GM23248 (cell line): ENCODE measurements at regions not wholly inside any gene's neighbourhood (a gene's known extent, or its start where the extent isn't known, plus 50 kb on each side); places are given as distances from the start of the nearest gene placed in this dataset.

Source experiments
- DNase-seq: peaks from one replicate; pipeline ENCODE4 v3.0.0-alpha.2; 2015
- H2AFZ ChIP-seq: fragments of 200-600 bp; sonication (generic); 2 replicates; pipeline ENCODE4 v1.6.1; 2016; ENCODE audit warnings: antibody characterized with exemption
- H3F3A ChIP-seq: fragments of 200-600 bp; sonication (generic); 2 replicates; pipeline ENCODE4 v1.6.1; 2016; ENCODE audit warnings: mild to moderate bottlenecking, antibody characterized with exemption, mixed run types; ENCODE audit not compliant: insufficient read depth
- H3K27ac ChIP-seq: fragments of 200-600 bp; sonication (generic); 2 replicates; pipeline ENCODE4 v1.5.1; 2016; ENCODE audit warnings: mild to moderate bottlenecking
- H3K27me3 ChIP-seq: fragments of 200-600 bp; sonication (generic); replicated peaks from 2 replicates; pipeline ENCODE4 v1.6.1; 2016; ENCODE audit warnings: mild to moderate bottlenecking; ENCODE audit not compliant: insufficient read depth
- H3K36me3 ChIP-seq: fragments of 200-600 bp; sonication (generic); 2 replicates; pipeline ENCODE4 v1.6.1; 2016; ENCODE audit warnings: low read depth, mild to moderate bottlenecking
- H3K4me1 ChIP-seq: fragments of 200-600 bp; sonication (generic); 2 replicates; pipeline ENCODE4 v1.6.1; 2016; ENCODE audit warnings: mild to moderate bottlenecking; ENCODE audit not compliant: insufficient read depth
- H3K4me2 ChIP-seq: fragments of 200-600 bp; sonication (generic); one replicate; pipeline ENCODE4 v1.6.1; 2016; ENCODE audit warnings: mild to moderate bottlenecking; ENCODE audit not compliant: unreplicated experiment
- H3K4me3 ChIP-seq: fragments of 200-600 bp; sonication (generic); 2 replicates; pipeline ENCODE4 v1.5.1; 2016; ENCODE audit warnings: mild to moderate bottlenecking
- H3K79me2 ChIP-seq: fragments of 200-600 bp; sonication (generic); 2 replicates; pipeline ENCODE4 v1.6.1; 2016; ENCODE audit warnings: mild to moderate bottlenecking; ENCODE audit not compliant: insufficient read depth
- H3K9ac ChIP-seq: fragments of 200-600 bp; sonication (generic); 2 replicates; pipeline ENCODE4 v1.6.1; 2016; ENCODE audit warnings: mild to moderate bottlenecking
- H3K9me2 ChIP-seq: fragments of 200-600 bp; sonication (generic); 2 replicates; pipeline ENCODE4 v1.6.1; 2016; ENCODE audit warnings: mixed run types, mild to moderate bottlenecking, moderate library complexity; ENCODE audit not compliant: insufficient read depth
- H3K9me3 ChIP-seq: fragments of 200-600 bp; sonication (generic); one replicate; pipeline ENCODE4 v1.6.1; 2017; ENCODE audit warnings: low read depth
- H4K20me1 ChIP-seq: fragments of 200-600 bp; sonication (generic); 2 replicates; pipeline ENCODE4 v1.6.0; 2016; ENCODE audit not compliant: insufficient read depth
- EZH2 ChIP-seq: fragments of 200-600 bp; sonication (generic); IDR thresholded peaks from 2 replicates; pipeline ENCODE4 v1.6.1; 2018; ENCODE audit warnings: antibody characterized with exemption, mild to moderate bottlenecking; ENCODE audit not compliant: insufficient read depth, poor library complexity, severe bottlenecking
- EZH2phosphoT487 ChIP-seq: fragments of 200-600 bp; sonication (generic); IDR thresholded peaks from 2 replicates; pipeline ENCODE4 v1.6.1; 2018; ENCODE audit warnings: antibody characterized with exemption, moderate library complexity, mild to moderate bottlenecking, low read depth; ENCODE audit not compliant: insufficient read depth
- WGBS, 2 experiments: methylation state at CpG; one replicate each; pipeline ENCODE4 v1.1.6; 2015 to 2017; ENCODE audit warnings: low lambda C conversion rate in 2 of 2, low coverage in 1 of 2; ENCODE audit errors: missing lambda C conversion rate in 2 of 2; 5-methylcytosine and 5-hydroxymethylcytosine counted together
- in situ Hi-C: fragments of 300-500 bp; cut with MboI; formaldehyde crosslinking; loops from 2 replicates; pipeline ENCODE4 v1.15.0; 2020

DNA sequence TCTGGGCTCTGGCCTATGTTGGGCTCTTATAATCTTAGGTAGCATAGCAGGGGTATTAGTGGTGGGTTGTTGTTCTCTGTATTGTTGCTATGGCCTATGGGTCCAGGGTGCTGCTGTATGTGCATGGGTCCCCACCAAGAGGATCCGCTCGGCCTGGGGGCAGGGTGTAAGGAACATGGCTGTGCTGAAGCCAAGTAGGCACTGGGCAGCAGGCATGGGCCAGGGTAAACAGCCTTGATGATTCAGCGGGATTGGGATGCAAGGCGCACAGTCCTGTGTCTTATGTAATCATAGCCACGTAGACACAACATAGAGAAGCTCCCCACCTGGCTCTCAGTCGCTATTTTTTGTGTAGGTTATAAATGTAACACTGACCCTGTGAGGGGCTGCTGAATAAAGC is 306.9 kb downstream of the ZPLD1 start:
- WGBS, 2 experiments = 73 to 79% methylated on average over 6 of the region's 6 CpGs
- Histone ChIP-seq H2AFZ (no peak overlapping the region), H3K27ac (no peak overlapping the region), H3K4me2 (no peak overlapping the region), H3F3A (no peaks in the 10 kb centered on the region), H3K4me3 (no peak overlapping the region), H3K9me3 (no peaks in the 10 kb centered on the region), H4K20me1 (no peaks in the 10 kb centered on the region), H3K9ac (no peak overlapping the region), H3K4me1 (no peaks in the 10 kb centered on the region), H3K36me3 (no peaks in the 10 kb centered on the region), H3K27me3 (no peaks in the 10 kb centered on the region), H3K79me2 (no peaks in the 10 kb centered on the region), H3K9me2 (no peaks in the 10 kb centered on the region)
- no peak for TF ChIP-seq EZH2phosphoT487
- no peak for TF ChIP-seq EZH2
- in situ Hi-C loops = no loop called here
- DNase-seq = no peak

DNA sequence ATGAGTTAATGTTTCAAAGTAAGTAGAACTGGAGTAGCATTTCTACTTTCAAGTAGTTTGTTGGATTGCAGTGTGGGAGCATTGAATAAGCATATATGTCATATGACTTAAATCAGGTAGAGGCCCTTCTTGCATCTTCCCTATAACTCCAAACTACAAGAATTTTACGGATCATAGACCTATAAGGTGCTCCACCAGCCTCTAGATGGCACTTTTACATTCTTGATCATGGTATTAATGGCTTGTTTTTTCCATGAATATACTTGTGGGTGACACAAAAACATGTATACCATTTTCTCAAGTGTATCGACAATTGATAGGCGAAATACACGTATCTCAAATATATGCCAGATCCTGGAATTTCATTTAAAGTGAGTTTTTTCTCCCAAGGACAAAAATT is 311.1 kb downstream of the ZPLD1 start:
- peak; percentile 43 for DNase-seq
- H3K36me3 ChIP-seq = no peaks in the 10 kb centered on the region
- no peaks in the 10 kb centered on the region for H3F3A ChIP-seq
- no peak overlapping the region for H3K4me3 ChIP-seq
- no peak overlapping the region for H3K9ac ChIP-seq
- H3K9me2 ChIP-seq = no peaks in the 10 kb centered on the region
- H4K20me1 ChIP-seq = no peaks in the 10 kb centered on the region
- no peak overlapping the region for H3K4me2 ChIP-seq
- no peaks in the 10 kb centered on the region for H3K79me2 ChIP-seq
- H3K27me3 ChIP-seq = no peaks in the 10 kb centered on the region
- no peaks in the 10 kb centered on the region for H3K4me1 ChIP-seq
- no peak overlapping the region for H2AFZ ChIP-seq
- TF ChIP-seq EZH2 (no peak), EZH2phosphoT487 (no peak)
- 9 to 10% methylated on average over 4 of the region's 4 CpGs for WGBS, 2 experiments
- no peak overlapping the region for H3K27ac ChIP-seq
- H3K9me3 ChIP-seq = no peaks in the 10 kb centered on the region
- in situ Hi-C loops = no loop called here

DNA sequence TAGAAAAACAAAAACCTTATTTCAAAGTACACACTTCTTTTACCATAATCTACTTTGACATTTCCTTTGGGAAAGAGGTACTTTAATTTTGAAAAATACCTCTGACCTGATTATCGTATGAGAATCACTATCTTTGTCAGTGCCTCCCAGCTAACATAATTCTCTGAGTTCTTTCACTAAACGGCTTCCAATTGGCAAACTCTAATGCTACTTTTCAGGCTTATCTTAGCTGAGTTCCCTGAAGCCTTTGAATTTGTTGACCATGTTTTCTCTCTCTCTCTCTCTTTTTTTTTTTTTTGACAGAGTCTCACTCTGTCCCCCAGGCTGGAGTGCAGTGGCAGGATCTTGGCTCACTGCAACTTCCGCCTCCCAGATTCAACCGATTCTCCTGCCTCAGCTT is 312.8 kb downstream of the ZPLD1 start:
- Histone ChIP-seq H3K27ac (no peak overlapping the region), H3K4me3 (no peak overlapping the region), H3K27me3 (0 out of 2 replicates have a peak, but pooled peaks cover 4% of the 10 kb centered on the region), H2AFZ (no peak overlapping the region), H3K9me3 (no peaks in the 10 kb centered on the region), H3K79me2 (no peaks in the 10 kb centered on the region), H3F3A (no peaks in the 10 kb centered on the region), H4K20me1 (no peaks in the 10 kb centered on the region), H3K9me2 (no peaks in the 10 kb centered on the region), H3K4me2 (no peak overlapping the region), H3K36me3 (no peaks in the 10 kb centered on the region), H3K9ac (no peak overlapping the region), H3K4me1 (no peaks in the 10 kb centered on the region)
- WGBS, 2 experiments = 57 to 65% methylated on average over 4 of the region's 4 CpGs
- no peak for TF ChIP-seq EZH2
- no peak for TF ChIP-seq EZH2phosphoT487
- in situ Hi-C loops = no loop called here
- no peak for DNase-seq

DNA sequence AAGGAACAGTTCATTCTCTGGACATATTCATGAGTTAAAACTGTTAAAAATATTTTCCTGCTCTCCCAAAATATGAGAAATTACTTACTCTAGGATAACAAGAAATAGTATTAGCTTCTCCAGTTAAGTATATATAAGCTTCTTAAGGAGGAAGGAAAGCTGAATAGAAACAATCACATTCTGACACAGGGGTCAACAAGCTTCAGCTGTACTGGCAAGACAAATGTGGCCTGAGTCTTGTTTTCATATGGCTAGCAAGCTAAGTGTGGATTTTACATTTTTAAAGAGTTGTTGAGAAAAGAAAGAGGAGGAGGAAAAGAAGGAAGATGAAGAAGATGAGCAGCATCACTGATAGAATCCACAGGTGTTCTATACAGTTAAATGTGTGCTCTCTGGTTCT is 313.8 kb downstream of the ZPLD1 start:
- H2AFZ ChIP-seq = no peak overlapping the region
- H3K36me3 ChIP-seq = no peaks in the 10 kb centered on the region
- H3F3A ChIP-seq = no peaks in the 10 kb centered on the region
- TF ChIP-seq EZH2 (no peak), EZH2phosphoT487 (no peak)
- H3K27ac ChIP-seq = no peak overlapping the region
- no peak for DNase-seq
- 0 out of 2 replicates have a peak, but pooled peaks cover 4% of the 10 kb centered on the region for H3K27me3 ChIP-seq
- H3K9me3 ChIP-seq = no peaks in the 10 kb centered on the region
- no peaks in the 10 kb centered on the region for H4K20me1 ChIP-seq
- no peak overlapping the region for H3K4me3 ChIP-seq
- no peaks in the 10 kb centered on the region for H3K79me2 ChIP-seq
- no peaks in the 10 kb centered on the region for H3K4me1 ChIP-seq
- no peaks in the 10 kb centered on the region for H3K9me2 ChIP-seq
- in situ Hi-C loops = no loop called here
- no peak overlapping the region for H3K4me2 ChIP-seq
- H3K9ac ChIP-seq = no peak overlapping the region

DNA sequence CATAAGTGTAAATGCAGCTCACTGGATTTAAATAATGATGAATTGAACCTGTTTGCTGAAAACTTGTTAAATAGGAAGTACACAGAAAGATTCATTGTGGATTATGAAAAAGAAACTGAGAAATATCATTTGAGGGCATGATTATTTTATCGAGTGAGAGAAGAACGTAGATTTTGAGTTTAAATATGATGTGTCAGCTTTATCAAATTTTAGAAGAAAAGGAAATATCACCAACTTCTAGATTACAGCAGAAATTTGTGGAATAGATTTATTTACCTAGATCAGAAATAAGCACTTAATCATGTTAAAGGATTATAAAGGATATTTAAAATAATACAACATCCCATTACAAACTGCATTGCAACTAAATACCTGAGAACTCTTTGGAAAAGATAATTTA is 315.5 kb downstream of the ZPLD1 start:
- H3K79me2 ChIP-seq = no peaks in the 10 kb centered on the region
- no peaks in the 10 kb centered on the region for H3F3A ChIP-seq
- 68 to 75% methylated on average over 2 of the region's 2 CpGs for WGBS, 2 experiments
- H4K20me1 ChIP-seq = no peaks in the 10 kb centered on the region
- no peak overlapping the region for H3K4me3 ChIP-seq
- H3K9me3 ChIP-seq = no peaks in the 10 kb centered on the region
- no peaks in the 10 kb centered on the region for H3K4me1 ChIP-seq
- no peak for TF ChIP-seq EZH2
- no peak for TF ChIP-seq EZH2phosphoT487
- 0 out of 2 replicates have a peak, but pooled peaks cover 4% of the 10 kb centered on the region for H3K27me3 ChIP-seq
- no peak overlapping the region for H2AFZ ChIP-seq
- in situ Hi-C loops = no loop called here
- no peak for DNase-seq
- H3K9ac ChIP-seq = no peak overlapping the region
- no peak overlapping the region for H3K27ac ChIP-seq
- H3K36me3 ChIP-seq = no peaks in the 10 kb centered on the region
- H3K9me2 ChIP-seq = no peaks in the 10 kb centered on the region
- H3K4me2 ChIP-seq = no peak overlapping the region
